Activated T-cell treated with anti-CD3 and anti-CD28 coated beads, Interleukin-2, amount 50 U/mL, for 72 hours (primary cell): ENCODE measurements at regions not wholly inside any gene's neighbourhood (a gene's known extent, or its start where the extent isn't known, plus 50 kb on each side); places are given as distances from the start of the nearest gene placed in this dataset.
"Not testable (repeated sequence)": the region's sequence is repeated elsewhere in the genome, so short reads cannot be mapped to it uniquely, and the experiment has no call there.

Experiments used
- ATAC-seq, 2 donors: fragments of 150-1000 bp; cut with Tn5 transposase; replicated peaks in 1 of 2; 2 replicates each; pipeline ENCODE4 v1.10.0; 2021; ENCODE audit warnings: moderate library complexity in 2 of 2, mild to moderate bottlenecking in 1 of 2
- DNase-seq, 2 donors: peaks; one replicate each; pipeline ENCODE4 v3.0.0; 2021 to 2022; ENCODE audit warnings: mixed read lengths in 1 of 2
- H3K27ac Mint-ChIP-seq: one replicate; pipeline ENCODE4 v1.8.0; 2022; ENCODE audit warnings: mild to moderate bottlenecking, moderate library complexity, mixed read lengths
- H3K27me3 Mint-ChIP-seq: one replicate; pipeline ENCODE4 v1.8.0; 2022; ENCODE audit warnings: low read depth, mixed read lengths
- H3K36me3 Mint-ChIP-seq, 2 donors: one replicate each; pipeline ENCODE4 v1.8.0; 2022; ENCODE audit warnings: mixed read lengths in 2 of 2, mild to moderate bottlenecking in 1 of 2; ENCODE audit not compliant: insufficient read depth in 2 of 2
- H3K4me1 Mint-ChIP-seq: one replicate; pipeline ENCODE4 v1.8.0; 2022; ENCODE audit warnings: low read depth, mixed read lengths
- H3K4me3 Mint-ChIP-seq, 2 donors: one replicate each; pipeline ENCODE4 v1.8.0; 2022; ENCODE audit warnings: mild to moderate bottlenecking in 2 of 2, mixed read lengths in 2 of 2, moderate library complexity in 2 of 2
- H3K9me3 Mint-ChIP-seq, 2 donors: one replicate each; pipeline ENCODE4 v1.8.0; 2022; ENCODE audit warnings: mixed read lengths in 2 of 2

DNA sequence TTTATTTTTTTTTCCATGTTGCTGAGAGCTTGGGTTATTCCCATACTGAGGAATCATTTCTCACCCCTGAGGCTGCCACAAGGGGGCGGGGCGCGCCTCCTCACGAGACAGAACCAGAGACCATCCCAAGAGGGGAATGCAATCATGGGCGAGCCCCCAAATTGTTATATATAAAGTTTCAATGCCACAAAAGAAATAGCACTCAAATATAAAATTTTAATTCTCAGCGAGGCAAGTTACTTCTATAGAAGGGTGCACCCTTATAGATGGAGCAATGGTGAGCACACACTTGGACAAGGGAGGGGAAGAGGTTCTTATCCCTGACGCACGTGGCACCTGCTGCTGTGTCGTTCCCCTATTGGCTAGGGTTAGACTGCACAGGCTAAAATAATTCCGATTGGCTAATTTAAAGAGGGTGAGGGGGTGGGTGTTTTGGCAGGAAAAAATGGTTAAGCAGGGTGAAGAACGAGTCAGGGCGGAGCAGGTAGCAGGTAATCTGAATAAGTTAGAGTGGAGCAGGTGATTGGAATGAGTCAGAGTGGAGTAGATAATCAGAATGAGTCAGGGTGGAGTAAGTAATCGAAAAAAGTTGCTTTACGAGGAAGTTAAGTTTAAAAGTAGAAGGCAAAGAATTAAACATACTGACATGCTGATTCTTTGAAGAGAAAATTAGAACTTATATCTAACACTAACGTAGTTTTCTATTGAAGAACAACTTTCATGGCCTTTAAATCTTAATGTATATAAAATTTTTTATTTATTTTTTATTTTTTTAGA, 177.5 kb downstream of the MTCL1 start:
- Mint-ChIP-seq H3K36me3 (peaks cover 5% of the 10 kb centered on the region in 2 donors), H3K27me3 (no peaks in the 10 kb centered on the region), H3K27ac (no peak overlapping the region), H3K4me1 (no peaks in the 10 kb centered on the region), H3K4me3 (no peak overlapping the region), H3K9me3 (peaks cover 7 to 17% of the 10 kb centered on the region in 2 donors)
- DNase-seq (no peak), ATAC-seq (no peak)

DNA sequence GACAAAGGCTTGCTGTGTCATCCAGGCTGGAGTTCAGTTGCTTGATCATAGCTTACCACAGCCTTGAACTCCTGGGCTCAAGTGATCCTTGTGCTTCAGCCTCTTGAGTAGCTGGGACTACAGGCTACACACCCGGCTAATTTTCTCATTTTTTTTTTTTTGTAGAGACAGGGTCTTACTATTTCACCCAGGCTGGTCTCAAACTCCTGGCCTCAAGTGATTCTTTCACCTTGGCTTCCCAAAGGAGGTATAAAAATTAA, 178.0 kb downstream of the MTCL1 start:
- Mint-ChIP-seq H3K27ac (no peak overlapping the region), H3K9me3 (peaks cover 7 to 20% of the 10 kb centered on the region in 2 donors), H3K4me3 (no peak overlapping the region), H3K36me3 (peaks cover 5 to 6% of the 10 kb centered on the region in 2 donors), H3K4me1 (no peaks in the 10 kb centered on the region), H3K27me3 (no peaks in the 10 kb centered on the region)
- ATAC-seq (no peak), DNase-seq (no peak)

- H3K27me3 Mint-ChIP-seq, H3K4me3 Mint-ChIP-seq, H3K4me1 Mint-ChIP-seq, H3K27ac Mint-ChIP-seq, DNase-seq, H3K36me3 Mint-ChIP-seq, ATAC-seq: not testable (repeated sequence)
- H3K9me3 Mint-ChIP-seq, result peaks cover 6 to 18% of the 10 kb centered on the region in 2 donors
Measured at GRCh38 chr18:8887877-8888276, 182.5 kb downstream of the MTCL1 start.

- no peak for ATAC-seq
- Mint-ChIP-seq H3K36me3 (peaks cover 0 to 3% of the 10 kb centered on the region in 2 donors), H3K27ac (no peak overlapping the region), H3K4me3 (no peak overlapping the region), H3K27me3 (no peaks in the 10 kb centered on the region), H3K9me3 (peaks cover 5 to 16% of the 10 kb centered on the region in 2 donors), H3K4me1 (no peaks in the 10 kb centered on the region)
- no peak for DNase-seq
Measured at GRCh38 chr18:8889489-8889888, 184.1 kb downstream of the MTCL1 start.

DNA sequence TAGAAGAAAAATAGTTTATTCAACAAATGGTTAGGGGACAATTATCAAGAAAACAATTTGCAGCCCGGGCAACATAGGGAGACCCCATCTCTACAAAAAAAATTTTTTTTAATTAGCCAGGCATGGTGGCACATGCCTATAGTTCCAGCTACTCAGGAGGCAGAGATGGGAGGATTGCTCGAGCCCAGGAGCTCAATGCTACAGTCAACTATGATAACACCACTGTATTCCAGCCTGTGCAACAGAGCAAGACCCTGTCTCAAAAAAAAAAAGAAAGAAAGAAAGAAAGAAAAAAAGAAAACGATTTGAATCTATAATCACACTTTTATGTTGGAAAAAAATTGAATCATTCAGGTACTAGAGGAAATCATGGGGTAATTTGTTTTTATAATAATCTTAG, 185.1 kb downstream of the MTCL1 start:
- not testable (repeated sequence) for ATAC-seq, H3K4me1 Mint-ChIP-seq, H3K36me3 Mint-ChIP-seq, H3K27me3 Mint-ChIP-seq, H3K27ac Mint-ChIP-seq, DNase-seq, H3K4me3 Mint-ChIP-seq
- peaks cover 5 to 17% of the 10 kb centered on the region in 2 donors for H3K9me3 Mint-ChIP-seq

DNA sequence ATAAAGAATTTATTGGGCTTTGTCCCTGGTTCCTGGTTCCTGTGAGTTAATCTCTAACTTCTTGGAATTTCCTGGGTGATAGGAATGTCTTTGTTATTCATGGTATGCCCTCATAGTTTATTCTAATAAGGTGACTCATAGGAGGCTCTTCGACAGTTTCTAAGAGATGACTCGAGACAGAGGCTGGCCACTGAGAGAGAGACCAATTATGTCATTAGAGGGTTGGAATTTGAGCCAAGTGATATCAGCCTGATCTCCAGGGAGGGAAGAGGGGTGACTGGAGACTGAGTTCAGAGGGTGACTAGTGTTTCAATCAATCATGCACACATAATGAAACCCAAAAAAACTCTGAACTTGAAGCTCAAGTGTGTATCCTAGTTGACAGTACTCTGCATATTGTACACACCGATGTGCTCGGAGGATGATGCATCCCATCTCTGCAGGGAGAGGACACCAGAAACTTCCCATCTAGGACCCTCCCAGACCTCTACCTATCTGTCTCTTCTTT, 185.7 kb downstream of the MTCL1 start:
- H3K27ac Mint-ChIP-seq, result no peak overlapping the region
- no peak overlapping the region for H3K4me3 Mint-ChIP-seq
- peaks cover 0 to 3% of the 10 kb centered on the region in 2 donors for H3K36me3 Mint-ChIP-seq
- no peaks in the 10 kb centered on the region for H3K27me3 Mint-ChIP-seq
- H3K4me1 Mint-ChIP-seq, result no peaks in the 10 kb centered on the region
- ATAC-seq, result no peak
- no peak for DNase-seq
- peaks cover 5 to 15% of the 10 kb centered on the region in 2 donors for H3K9me3 Mint-ChIP-seq

DNA sequence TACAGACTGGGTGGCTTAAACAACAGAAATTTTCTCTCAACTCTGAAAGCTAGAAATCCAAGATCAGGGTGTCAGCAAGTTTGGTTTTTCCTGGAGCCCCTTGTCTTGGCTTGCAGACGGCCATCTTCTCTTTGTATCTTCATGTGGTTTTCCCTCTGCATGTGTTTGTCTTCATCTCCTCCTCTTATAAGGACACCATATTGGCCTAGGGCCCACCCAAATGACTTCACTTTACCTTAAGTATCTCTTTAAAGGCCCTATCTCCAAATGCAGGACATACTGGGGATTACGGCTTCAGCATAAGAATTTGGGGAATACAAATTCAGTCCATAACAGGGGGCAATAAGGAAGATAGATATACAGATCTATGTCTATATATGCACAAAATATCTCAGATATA, 187.9 kb downstream of the MTCL1 start:
- no peaks in the 10 kb centered on the region for H3K27me3 Mint-ChIP-seq
- DNase-seq (no peak), ATAC-seq (no peak)
- H3K36me3 Mint-ChIP-seq, result no peaks in the 10 kb centered on the region
- H3K9me3 Mint-ChIP-seq, result peaks cover 2 to 3% of the 10 kb centered on the region in 2 donors
- no peak overlapping the region for H3K27ac Mint-ChIP-seq
- no peaks in the 10 kb centered on the region for H3K4me1 Mint-ChIP-seq
- H3K4me3 Mint-ChIP-seq, result no peak overlapping the region

DNA sequence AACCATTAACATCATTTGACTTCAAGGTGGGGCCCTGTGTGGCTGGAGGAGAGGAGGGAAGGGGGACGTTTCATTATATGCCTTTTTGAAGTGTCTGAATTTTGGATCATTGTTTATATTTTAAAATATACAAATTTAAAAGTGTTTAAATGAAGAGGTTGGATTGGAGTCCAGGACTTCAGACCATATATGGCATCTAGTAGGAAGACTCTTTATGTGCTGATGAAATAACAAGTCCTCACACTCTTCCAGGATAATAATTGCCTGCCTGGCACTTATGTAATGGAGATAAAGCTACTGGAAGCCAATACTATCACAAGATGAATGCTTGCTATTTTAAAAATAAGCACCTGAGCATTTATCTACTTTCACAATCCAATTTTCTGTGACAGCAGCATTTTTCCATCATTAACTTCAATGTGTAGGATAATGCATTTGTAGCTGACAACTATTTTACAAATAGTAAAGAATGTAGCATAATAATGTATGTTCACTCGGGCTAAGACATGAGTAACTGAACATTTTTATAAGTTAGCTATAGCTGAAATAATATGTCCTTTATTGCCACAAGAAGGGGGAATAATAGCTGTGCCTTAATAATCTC, 188.4 kb downstream of the MTCL1 start:
- no peak for DNase-seq
- no peaks in the 10 kb centered on the region for H3K36me3 Mint-ChIP-seq
- no peak overlapping the region for H3K27ac Mint-ChIP-seq
- H3K9me3 Mint-ChIP-seq, result peaks cover under 1 to 2% of the 10 kb centered on the region in 2 donors
- H3K27me3 Mint-ChIP-seq, result peaks cover under 1% of the 10 kb centered on the region
- ATAC-seq, result no peak
- no peaks in the 10 kb centered on the region for H3K4me1 Mint-ChIP-seq
- no peak overlapping the region for H3K4me3 Mint-ChIP-seq

GRCh38 chr18:8894823-8895222, 189.5 kb downstream of the MTCL1 start:
- H3K27me3 Mint-ChIP-seq, result peaks cover 12% of the 10 kb centered on the region
- no peak for DNase-seq
- ATAC-seq, result no peak
- no peak overlapping the region for H3K4me3 Mint-ChIP-seq
- no peak overlapping the region for H3K27ac Mint-ChIP-seq
- no peaks in the 10 kb centered on the region for H3K36me3 Mint-ChIP-seq
- no peaks in the 10 kb centered on the region for H3K4me1 Mint-ChIP-seq
- peaks cover 0 to 2% of the 10 kb centered on the region in 2 donors for H3K9me3 Mint-ChIP-seq

DNA sequence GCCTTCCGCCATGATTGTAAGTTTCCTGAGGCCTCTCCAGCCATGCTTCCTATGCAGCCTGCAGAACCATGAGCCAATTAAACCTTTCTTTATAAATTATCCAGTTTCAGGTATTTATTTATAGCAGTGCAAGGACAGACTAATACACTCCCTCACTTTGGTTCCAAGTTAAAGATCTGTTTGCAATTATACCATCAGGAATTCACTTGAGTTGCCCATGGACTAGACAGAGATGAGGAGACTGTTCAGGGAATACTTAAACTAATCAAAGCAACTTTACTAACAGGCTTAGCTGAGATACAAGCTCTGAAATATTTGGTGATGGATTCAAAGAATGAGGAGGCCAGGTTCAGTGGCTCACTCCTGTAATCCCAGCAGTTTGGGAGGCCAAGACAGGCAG, 190.0 kb downstream of the MTCL1 start:
- ATAC-seq (no peak), DNase-seq (no peak)
- Mint-ChIP-seq H3K4me3 (no peak overlapping the region), H3K36me3 (peaks cover 0 to under 1% of the 10 kb centered on the region in 2 donors), H3K4me1 (no peaks in the 10 kb centered on the region), H3K27me3 (peaks cover 17% of the 10 kb centered on the region), H3K9me3 (peaks cover 0 to 2% of the 10 kb centered on the region in 2 donors), H3K27ac (no peak overlapping the region)

DNA sequence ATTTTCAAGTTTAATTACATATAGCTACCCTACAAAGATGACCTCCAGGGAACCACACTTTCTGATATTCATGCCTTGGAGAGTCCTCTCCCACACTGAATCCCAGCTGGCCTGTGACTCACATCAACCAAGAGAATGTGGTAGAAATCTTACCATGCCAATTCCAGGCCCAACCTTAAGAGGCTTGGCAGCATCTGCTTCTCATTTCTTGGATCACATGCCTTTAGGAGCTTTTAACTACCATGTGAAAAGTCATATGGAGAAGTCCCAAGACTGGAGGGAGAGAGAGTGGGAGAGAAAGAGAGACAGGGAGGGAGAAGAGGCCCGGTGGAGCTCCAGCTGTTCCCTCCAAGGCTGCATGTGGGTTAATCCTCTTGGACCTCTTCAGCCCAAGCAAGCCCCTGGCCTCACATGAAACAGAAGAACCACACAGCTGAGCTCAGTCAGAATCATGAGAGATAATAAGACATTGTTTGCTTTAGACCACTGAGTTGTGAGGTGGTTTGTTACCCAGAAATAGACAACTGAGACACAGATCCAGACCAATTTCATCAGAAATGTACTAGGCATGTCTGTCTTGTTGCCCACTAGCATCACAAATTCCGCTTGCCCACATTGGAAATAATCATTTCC, 190.7 kb downstream of the MTCL1 start:
- Mint-ChIP-seq H3K27me3 (peaks cover 17% of the 10 kb centered on the region), H3K4me3 (no peak overlapping the region), H3K4me1 (no peaks in the 10 kb centered on the region), H3K27ac (no peak overlapping the region), H3K9me3 (peaks cover 0 to 2% of the 10 kb centered on the region in 2 donors), H3K36me3 (peaks cover 0 to 1% of the 10 kb centered on the region in 2 donors)
- no peak for ATAC-seq
- DNase-seq, result no peak

GRCh38 chr18:8899000-8899399, 193.6 kb downstream of the MTCL1 start:
- ATAC-seq (no peak), DNase-seq (no peak)
- H3K4me3 Mint-ChIP-seq, result no peak overlapping the region
- no peaks in the 10 kb centered on the region for H3K4me1 Mint-ChIP-seq
- peaks cover 2 to 3% of the 10 kb centered on the region in 2 donors for H3K9me3 Mint-ChIP-seq
- no peak overlapping the region for H3K27ac Mint-ChIP-seq
- peaks cover 30% of the 10 kb centered on the region for H3K27me3 Mint-ChIP-seq
- H3K36me3 Mint-ChIP-seq, result peaks cover 0 to 1% of the 10 kb centered on the region in 2 donors

DNA sequence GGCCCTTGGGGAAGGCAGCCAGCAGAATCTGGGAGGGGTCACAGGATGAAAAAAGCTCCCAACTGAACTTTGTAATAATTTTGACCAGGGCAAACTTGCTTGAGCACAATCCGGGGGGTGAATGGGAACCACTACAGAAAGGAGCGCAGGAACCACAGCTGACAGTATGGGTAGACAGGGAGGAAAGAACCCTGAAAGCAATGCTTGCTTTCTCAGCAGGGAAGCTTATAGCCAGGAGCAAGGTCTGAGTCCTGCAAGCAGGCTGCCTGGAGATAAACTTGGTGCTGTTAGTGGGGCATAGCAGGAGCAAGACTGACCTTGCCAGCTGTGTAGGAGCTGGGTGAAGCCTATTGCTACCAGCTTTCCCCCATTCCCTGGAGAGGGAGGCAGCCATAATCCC, 195.2 kb downstream of the MTCL1 start:
- Mint-ChIP-seq H3K36me3 (peaks cover 0 to 1% of the 10 kb centered on the region in 2 donors), H3K4me3 (no peak overlapping the region), H3K27me3 (peaks cover 30% of the 10 kb centered on the region), H3K27ac (no peak overlapping the region), H3K9me3 (peaks cover 2 to 5% of the 10 kb centered on the region in 2 donors), H3K4me1 (no peaks in the 10 kb centered on the region)
- DNase-seq, result no peak
- no peak for ATAC-seq
